Loucy (cell line): ENCODE measurements at regions not wholly inside any gene's neighbourhood (a gene's known extent, or its start where the extent isn't known, plus 50 kb on each side); places are given as distances from the start of the nearest gene placed in this dataset.

Experiments used
- H2AFZ ChIP-seq: fragments of 200-600 bp; sonication (generic); 2 replicates; pipeline ENCODE4 v1.6.0; 2016; ENCODE audit warnings: antibody characterized with exemption, mild to moderate bottlenecking, low read length, moderate library complexity
- H3F3A ChIP-seq: fragments of 200-600 bp; 2 replicates; pipeline ENCODE4 v1.6.0; 2016; ENCODE audit warnings: antibody characterized with exemption, low read depth, mild to moderate bottlenecking
- H3K27me3 ChIP-seq: fragments of 200-600 bp; sonication (generic); 2 replicates; pipeline ENCODE4 v1.6.1; 2014; ENCODE audit warnings: low read length, mild to moderate bottlenecking; ENCODE audit not compliant: insufficient read depth, poor library complexity, severe bottlenecking
- H3K36me3 ChIP-seq: fragments of 200-600 bp; sonication (generic); 2 replicates; pipeline ENCODE4 v1.6.1; 2016; ENCODE audit warnings: low read length; ENCODE audit not compliant: insufficient read depth
- H3K4me1 ChIP-seq: fragments of 200-600 bp; sonication (generic); 2 replicates; pipeline ENCODE4 v1.5.1; 2014; ENCODE audit warnings: low read length, mild to moderate bottlenecking; ENCODE audit not compliant: insufficient read depth, poor library complexity, severe bottlenecking
- H3K4me2 ChIP-seq: fragments of 200-600 bp; sonication (generic); 2 replicates; pipeline ENCODE4 v1.6.0; 2014; ENCODE audit warnings: antibody characterized with exemption, low read length, low read depth, mild to moderate bottlenecking; ENCODE audit not compliant: poor library complexity, severe bottlenecking
- H3K4me3 ChIP-seq: fragments of 200-600 bp; sonication (generic); 2 replicates; pipeline ENCODE4 v1.5.1; 2014; ENCODE audit warnings: low read length, mild to moderate bottlenecking, mixed read lengths; ENCODE audit not compliant: poor library complexity, severe bottlenecking
- H3K79me2 ChIP-seq: fragments of 200-600 bp; sonication (generic); 2 replicates; pipeline ENCODE4 v1.6.1; 2014; ENCODE audit warnings: low read length; ENCODE audit not compliant: insufficient read depth
- H3K9ac ChIP-seq: fragments of 200-600 bp; sonication (generic); 2 replicates; pipeline ENCODE4 v1.6.0; 2014; ENCODE audit warnings: mild to moderate bottlenecking, low read depth, low read length, moderate library complexity; ENCODE audit not compliant: poor library complexity, severe bottlenecking
- H3K9me2 ChIP-seq: fragments of 200-600 bp; sonication (generic); replicated peaks from 2 replicates; pipeline ENCODE4 v1.6.1; 2016; ENCODE audit warnings: low read depth, low read length, mixed read lengths
- H3K9me3 ChIP-seq: fragments of 200-600 bp; sonication (generic); 2 replicates; pipeline ENCODE4 v1.6.1; 2014; ENCODE audit warnings: mild to moderate bottlenecking, antibody characterized with exemption, low read length, low read depth; ENCODE audit not compliant: insufficient read depth
- H4K20me1 ChIP-seq: fragments of 200-600 bp; sonication (generic); 2 replicates; pipeline ENCODE4 v1.6.0; 2014; ENCODE audit warnings: antibody characterized with exemption, low read length, mild to moderate bottlenecking; ENCODE audit not compliant: insufficient read depth, poor library complexity, severe bottlenecking
- EZH2phosphoT487 ChIP-seq: fragments of 200-600 bp; IDR thresholded peaks from 2 replicates; pipeline ENCODE4 v1.6.1; 2018; ENCODE audit warnings: antibody characterized with exemption, mild to moderate bottlenecking, moderate library complexity, borderline replicate concordance
- TF ChIP-seq, protein P1 (sequence below): fragments of 200-600 bp; sonication (generic); conservative IDR thresholded peaks from 2 replicates; pipeline ENCODE4 v1.5.1; 2014; ENCODE audit warnings: mild to moderate bottlenecking, antibody characterized with exemption, low read length

- no peaks in the 10 kb centered on the region for H3F3A ChIP-seq
- no peaks in the 10 kb centered on the region for H3K27me3 ChIP-seq
- no peaks in the 10 kb centered on the region for H4K20me1 ChIP-seq
- no peak overlapping the region for H2AFZ ChIP-seq
- H3K4me1 ChIP-seq = no peaks in the 10 kb centered on the region
- H3K36me3 ChIP-seq = no peaks in the 10 kb centered on the region
- no peak overlapping the region for H3K4me3 ChIP-seq
- H3K4me2 ChIP-seq = no peak overlapping the region
- H3K9me3 ChIP-seq = no peaks in the 10 kb centered on the region
- H3K9me2 ChIP-seq = no peaks in the 10 kb centered on the region
- TF ChIP-seq, protein P1, sequence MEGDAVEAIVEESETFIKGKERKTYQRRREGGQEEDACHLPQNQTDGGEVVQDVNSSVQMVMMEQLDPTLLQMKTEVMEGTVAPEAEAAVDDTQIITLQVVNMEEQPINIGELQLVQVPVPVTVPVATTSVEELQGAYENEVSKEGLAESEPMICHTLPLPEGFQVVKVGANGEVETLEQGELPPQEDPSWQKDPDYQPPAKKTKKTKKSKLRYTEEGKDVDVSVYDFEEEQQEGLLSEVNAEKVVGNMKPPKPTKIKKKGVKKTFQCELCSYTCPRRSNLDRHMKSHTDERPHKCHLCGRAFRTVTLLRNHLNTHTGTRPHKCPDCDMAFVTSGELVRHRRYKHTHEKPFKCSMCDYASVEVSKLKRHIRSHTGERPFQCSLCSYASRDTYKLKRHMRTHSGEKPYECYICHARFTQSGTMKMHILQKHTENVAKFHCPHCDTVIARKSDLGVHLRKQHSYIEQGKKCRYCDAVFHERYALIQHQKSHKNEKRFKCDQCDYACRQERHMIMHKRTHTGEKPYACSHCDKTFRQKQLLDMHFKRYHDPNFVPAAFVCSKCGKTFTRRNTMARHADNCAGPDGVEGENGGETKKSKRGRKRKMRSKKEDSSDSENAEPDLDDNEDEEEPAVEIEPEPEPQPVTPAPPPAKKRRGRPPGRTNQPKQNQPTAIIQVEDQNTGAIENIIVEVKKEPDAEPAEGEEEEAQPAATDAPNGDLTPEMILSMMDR = no peak
- no peak for TF ChIP-seq EZH2phosphoT487
- H3K79me2 ChIP-seq = no peaks in the 10 kb centered on the region
- H3K9ac ChIP-seq = no peak overlapping the region
Observed at GRCh38 chr13:76800943-76801342, 85.3 kb downstream of the KCTD12 start.

DNA sequence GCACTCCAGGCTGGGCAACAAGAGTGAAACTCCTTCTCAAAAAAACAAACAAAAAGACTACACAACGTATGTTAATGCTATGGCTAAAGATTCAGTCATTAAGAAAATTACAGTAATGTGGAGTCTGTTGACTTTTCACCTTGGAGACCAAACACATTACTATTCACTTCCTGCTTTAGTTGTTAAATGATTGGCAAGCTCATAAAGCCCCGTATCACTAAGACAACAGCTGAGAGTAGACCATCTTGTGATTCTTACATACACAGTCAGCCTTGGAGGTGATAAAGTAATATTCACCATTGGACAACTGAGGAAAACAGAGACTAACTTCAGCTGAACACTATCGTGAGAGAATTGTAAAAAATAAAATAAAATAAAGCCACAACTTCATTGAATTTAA lies 86.5 kb downstream of the KCTD12 start:
- no peaks in the 10 kb centered on the region for H3K4me1 ChIP-seq
- no peaks in the 10 kb centered on the region for H4K20me1 ChIP-seq

GRCh38 chr13:76798037-76798436 lies 88.2 kb downstream of the KCTD12 start:
- Histone ChIP-seq H3K4me2 (no peak overlapping the region), H3K36me3 (no peaks in the 10 kb centered on the region), H3K4me1 (no peaks in the 10 kb centered on the region), H3K79me2 (no peaks in the 10 kb centered on the region), H3K9me2 (no peaks in the 10 kb centered on the region), H4K20me1 (no peaks in the 10 kb centered on the region), H3K27me3 (no peaks in the 10 kb centered on the region), H3F3A (no peaks in the 10 kb centered on the region), H3K9ac (no peak overlapping the region), H3K9me3 (no peaks in the 10 kb centered on the region), H2AFZ (no peak overlapping the region), H3K4me3 (no peak overlapping the region)
- no peak for TF ChIP-seq EZH2phosphoT487

More for the DNA sequence above, 86.5 kb downstream of the KCTD12 start:
- H3K36me3 ChIP-seq = no peaks in the 10 kb centered on the region
- H3K27me3 ChIP-seq = no peaks in the 10 kb centered on the region
- peak overlapping the region; percentile 56; the same call in 1 of the 2 replicates for H2AFZ ChIP-seq
- no peak for TF ChIP-seq EZH2phosphoT487
- no peaks in the 10 kb centered on the region for H3K9me3 ChIP-seq
- H3K4me2 ChIP-seq = no peak overlapping the region
- H3F3A ChIP-seq = no peaks in the 10 kb centered on the region
- H3K9ac ChIP-seq = no peak overlapping the region
- no peaks in the 10 kb centered on the region for H3K9me2 ChIP-seq
- H3K79me2 ChIP-seq = no peaks in the 10 kb centered on the region
- no peak overlapping the region for H3K4me3 ChIP-seq

DNA sequence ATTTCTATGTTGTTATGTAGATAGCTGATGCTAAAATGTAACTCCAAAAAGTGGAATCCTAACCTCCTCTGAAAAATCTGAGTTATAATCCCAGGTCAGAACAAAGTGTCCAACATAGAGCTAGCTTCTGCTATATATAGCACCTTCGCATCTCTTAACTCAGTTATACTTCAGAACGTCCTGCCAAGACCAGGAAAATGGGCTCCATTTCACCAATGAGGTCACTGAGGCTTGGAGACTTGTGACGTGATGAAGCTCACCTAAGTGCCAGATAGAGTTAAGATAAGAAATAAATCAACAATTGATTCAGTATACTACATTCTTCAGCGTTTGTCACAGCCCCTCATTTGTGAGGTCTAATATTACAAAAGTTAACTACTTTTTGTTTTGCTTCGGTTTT lies 88.8 kb downstream of the KCTD12 start:
- Histone ChIP-seq H3K79me2 (no peaks in the 10 kb centered on the region), H3K36me3 (no peaks in the 10 kb centered on the region), H3K9me2 (no peaks in the 10 kb centered on the region), H3K4me3 (no peak overlapping the region), H3K27me3 (no peaks in the 10 kb centered on the region), H2AFZ (peak overlapping the region; percentile 42; the same call in 1 of the 2 replicates), H3F3A (no peaks in the 10 kb centered on the region), H3K4me2 (no peak overlapping the region), H4K20me1 (no peaks in the 10 kb centered on the region), H3K4me1 (no peaks in the 10 kb centered on the region), H3K9me3 (no peaks in the 10 kb centered on the region), H3K9ac (no peak overlapping the region)
- TF ChIP-seq, protein P1 = no peak
- no peak for TF ChIP-seq EZH2phosphoT487
